Omental fat pad (tissue), 3 donors: ENCODE measurements at regions not wholly inside any gene's neighbourhood (a gene's known extent, or its start where the extent isn't known, plus 50 kb on each side); places are given as distances from the start of the nearest gene placed in this dataset.
"Not testable (repeated sequence)": the region's sequence is repeated elsewhere in the genome, so short reads cannot be mapped to it uniquely, and the experiment has no call there.

Experiments
- ATAC-seq: fragments of 150-250 bp; one replicate; pipeline ENCODE4 v1.9.1; 2016; ENCODE audit warnings: mild to moderate bottlenecking, moderate library complexity; ENCODE audit not compliant: low FRiP score
- DNase-seq: peaks from one replicate; pipeline ENCODE4 v3.0.0-alpha.2; 2019; ENCODE audit warnings: low spot score
- TF ChIP-seq, protein P1 (sequence below), 3 donors: fragments of 450-650 bp; IDR thresholded peaks; one replicate each; pipeline ENCODE4 v1.5.1; 2016 to 2017; ENCODE audit warnings: antibody characterized with exemption in 3 of 3, mild to moderate bottlenecking in 3 of 3, moderate library complexity in 2 of 3

DNA sequence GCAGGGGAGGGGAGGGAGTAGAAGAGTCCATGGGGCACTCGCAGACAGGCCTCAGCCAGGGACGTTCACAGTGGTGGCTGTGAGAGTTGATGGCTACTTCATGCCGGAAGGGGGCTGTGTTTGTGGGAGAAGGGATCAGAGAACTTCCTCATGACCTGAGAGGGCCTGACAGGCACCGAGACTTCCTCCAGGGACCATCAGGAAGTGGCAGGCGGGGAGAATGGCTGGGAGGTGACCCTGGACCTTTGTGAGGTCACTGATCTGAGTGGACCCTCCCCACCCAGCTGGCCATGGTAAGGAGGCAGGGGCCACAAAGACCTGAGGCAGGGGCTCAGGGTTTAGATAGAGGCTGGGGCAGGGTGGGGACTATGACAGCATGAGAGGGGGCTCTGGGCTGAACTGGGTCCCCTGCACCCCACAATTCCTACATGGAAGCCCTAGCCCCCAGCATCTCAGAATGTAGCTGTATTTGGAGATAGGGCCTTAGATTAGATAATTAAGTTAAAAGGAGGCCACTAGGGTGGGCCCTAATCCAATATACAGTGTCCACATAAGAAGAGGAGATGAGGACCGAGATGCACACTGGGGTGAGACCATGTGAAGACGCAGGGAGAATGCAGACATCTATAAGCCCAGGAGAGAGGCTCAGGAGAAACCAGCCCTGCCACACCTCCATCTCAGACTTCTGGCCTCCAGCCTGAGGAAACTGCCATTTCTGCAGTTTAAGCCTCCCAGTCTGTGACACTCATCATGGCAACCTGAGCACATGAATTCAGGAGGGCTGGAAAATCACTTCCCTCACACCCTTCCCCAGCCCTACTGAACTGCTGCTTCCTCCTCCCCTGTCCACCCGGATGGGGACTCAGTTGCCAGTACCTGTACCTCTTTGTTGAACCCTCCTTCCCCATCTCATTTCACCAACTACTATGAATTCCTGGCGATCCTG lies 273.9 kb upstream of the ZNF32 start:
- ATAC-seq (no peak), DNase-seq (no peak)
- TF ChIP-seq, protein P1, sequence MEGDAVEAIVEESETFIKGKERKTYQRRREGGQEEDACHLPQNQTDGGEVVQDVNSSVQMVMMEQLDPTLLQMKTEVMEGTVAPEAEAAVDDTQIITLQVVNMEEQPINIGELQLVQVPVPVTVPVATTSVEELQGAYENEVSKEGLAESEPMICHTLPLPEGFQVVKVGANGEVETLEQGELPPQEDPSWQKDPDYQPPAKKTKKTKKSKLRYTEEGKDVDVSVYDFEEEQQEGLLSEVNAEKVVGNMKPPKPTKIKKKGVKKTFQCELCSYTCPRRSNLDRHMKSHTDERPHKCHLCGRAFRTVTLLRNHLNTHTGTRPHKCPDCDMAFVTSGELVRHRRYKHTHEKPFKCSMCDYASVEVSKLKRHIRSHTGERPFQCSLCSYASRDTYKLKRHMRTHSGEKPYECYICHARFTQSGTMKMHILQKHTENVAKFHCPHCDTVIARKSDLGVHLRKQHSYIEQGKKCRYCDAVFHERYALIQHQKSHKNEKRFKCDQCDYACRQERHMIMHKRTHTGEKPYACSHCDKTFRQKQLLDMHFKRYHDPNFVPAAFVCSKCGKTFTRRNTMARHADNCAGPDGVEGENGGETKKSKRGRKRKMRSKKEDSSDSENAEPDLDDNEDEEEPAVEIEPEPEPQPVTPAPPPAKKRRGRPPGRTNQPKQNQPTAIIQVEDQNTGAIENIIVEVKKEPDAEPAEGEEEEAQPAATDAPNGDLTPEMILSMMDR (IDR thresholded peaks at IDR 0.05): no peak

DNA sequence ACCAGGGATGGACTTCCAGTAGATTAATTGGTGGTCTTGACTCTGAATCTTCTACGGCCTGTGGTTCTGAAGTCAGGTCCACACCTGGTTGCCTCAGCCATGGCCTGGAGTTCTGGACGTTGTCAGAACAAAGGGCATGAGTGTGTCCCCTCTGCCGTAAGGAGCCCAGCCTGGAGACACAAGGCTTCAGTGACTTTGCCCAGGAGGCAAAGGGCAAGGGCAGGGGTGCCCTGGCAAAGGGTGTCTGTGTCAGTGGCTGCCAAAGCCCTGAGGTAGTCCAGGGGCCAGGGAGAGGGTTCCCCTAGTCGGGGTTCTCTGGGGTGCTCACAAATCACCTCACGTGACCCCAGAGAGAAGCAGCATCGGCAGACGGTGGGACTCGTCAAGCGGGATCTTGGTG lies 273.2 kb upstream of the ZNF32 start:
- no peak for DNase-seq
- TF ChIP-seq, protein P1 (IDR thresholded peaks at IDR 0.05): no peak
- ATAC-seq: no peak

DNA sequence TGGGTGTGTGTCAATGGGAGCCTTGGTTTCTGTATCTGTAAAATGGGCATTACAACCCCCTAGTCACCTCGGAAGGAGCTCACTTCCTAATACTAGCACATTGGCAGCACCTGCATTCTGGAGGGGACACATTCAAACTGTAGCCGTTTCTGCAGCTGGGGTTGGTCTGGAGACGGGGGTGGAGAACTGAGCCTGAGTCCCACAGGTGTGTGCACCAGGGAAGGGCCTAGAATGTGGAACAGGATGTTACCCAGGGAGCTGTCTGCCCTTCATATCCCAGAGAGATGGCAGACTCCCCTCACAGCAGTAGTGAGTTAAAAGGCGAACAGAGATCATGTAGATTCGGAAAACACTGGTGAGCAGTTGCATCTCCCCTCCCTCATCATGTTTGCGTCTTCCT lies 272.8 kb upstream of the ZNF32 start:
- DNase-seq (no peak), ATAC-seq (no peak)
- TF ChIP-seq, protein P1 (IDR thresholded peaks at IDR 0.05): no peak

DNA sequence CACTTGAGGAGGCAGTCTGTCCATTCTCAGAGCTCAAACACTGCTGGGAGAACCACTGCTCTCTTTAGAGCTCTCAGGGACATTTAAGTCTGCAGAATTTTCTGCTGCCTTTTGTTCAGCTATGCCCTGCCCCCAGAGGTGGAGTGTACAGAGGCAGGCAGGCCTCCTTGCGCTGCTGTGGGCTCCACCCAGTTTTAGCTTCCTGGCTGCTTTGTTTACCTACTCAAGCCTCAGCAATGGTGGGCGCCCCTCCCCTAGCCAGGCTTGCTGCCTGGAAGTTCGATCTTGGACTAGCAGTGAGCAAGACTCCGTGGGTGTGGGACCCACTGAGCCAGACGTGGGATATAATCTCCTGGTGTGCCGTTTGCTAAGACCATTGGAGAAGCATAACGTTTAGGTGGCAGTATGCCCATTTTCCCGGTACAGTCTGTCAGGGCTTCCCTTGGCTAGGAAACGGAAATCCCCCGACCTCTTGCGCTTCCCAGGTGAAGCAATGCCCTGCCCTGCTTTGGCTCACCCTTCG lies 271.6 kb upstream of the ZNF32 start:
- not testable (repeated sequence) for DNase-seq, ATAC-seq

DNA sequence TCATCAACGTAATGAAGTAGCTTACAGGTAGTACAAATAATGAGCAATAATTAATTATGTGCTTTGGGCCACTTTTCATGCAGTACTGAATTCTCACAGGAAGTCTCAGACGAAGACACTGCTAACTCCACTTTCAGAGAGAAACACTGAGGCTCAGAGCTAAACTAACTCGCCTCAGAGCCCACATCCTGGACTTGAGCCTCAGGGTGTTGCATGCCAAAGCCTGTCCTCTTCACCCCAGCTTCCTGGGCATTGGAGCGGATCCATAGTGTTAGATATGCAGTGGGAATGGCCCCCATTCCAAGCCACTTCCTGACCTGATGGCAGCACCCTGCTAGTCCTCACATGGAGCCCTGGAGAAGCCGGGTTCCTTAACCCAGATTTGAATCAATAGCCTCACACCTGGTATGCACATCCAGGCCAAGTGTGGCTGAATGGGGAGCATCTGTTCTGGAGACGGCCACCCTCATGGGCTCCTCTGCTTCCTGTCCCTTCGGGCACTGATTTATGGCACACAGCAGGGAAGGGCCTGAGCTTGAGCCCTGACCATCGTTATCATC lies 265.1 kb upstream of the ZNF32 start:
- ATAC-seq: no peak
- DNase-seq: no peak
- TF ChIP-seq, protein P1 (IDR thresholded peaks at IDR 0.05): no peak

DNA sequence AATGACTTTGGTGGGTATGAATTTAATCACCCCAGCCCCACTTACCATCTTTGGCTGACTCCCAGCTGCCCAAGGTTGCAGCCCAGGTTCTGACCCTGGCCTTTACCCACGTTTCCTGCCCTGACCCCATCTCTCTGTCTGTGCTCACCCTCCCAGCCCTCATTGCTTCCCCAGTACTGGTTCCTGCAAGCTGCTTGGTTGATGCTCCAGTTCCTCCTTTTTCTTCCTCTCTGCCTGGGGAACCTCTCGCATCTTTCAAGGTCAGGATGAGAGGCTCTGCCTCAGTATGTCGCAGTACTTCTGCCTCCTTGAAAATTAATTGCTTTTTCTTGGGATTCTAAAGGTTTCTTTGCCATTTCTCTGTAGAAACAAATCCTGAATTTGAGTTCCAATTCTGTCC lies 263.8 kb upstream of the ZNF32 start:
- DNase-seq (no peak), ATAC-seq (no peak)

DNA sequence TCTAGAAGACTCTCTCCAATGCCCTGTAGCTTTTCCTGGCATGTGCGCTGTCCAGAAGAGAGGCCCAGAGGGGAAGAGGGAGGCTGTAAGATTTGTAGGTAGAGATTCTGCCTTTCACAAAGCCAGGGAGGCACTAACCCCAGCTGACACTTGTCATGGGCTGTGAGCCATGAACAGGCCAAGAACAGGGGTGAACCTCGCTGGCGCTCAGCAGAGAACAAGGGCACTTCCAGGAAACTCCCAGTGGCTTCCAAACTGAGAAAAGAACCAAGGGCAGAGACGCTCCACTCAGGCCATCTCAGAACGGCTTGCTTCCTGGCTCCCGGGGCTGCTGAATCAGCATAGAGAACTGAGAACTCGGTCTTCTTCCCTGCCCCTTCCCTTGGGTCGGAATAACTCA lies 257.8 kb upstream of the ZNF32 start:
- TF ChIP-seq, protein P1 (IDR thresholded peaks at IDR 0.05): no peak
- no peak for ATAC-seq
- DNase-seq: no peak

More for the DNA sequence above, 263.8 kb upstream of the ZNF32 start:
- TF ChIP-seq, protein P1 (IDR thresholded peaks at IDR 0.05): no peak
